A673 (cell line): ENCODE measurements at regions not wholly inside any gene's neighbourhood (a gene's known extent, or its start where the extent isn't known, plus 50 kb on each side); places are given as distances from the start of the nearest gene placed in this dataset.

Experiments
- EZH2 ChIP-seq: fragments of 200-600 bp; sonication (generic); IDR thresholded peaks from 2 replicates; pipeline ENCODE4 v1.6.1; 2017; ENCODE audit warnings: borderline replicate concordance, low read depth, mild to moderate bottlenecking, mixed read lengths, antibody characterized with exemption, low read length; ENCODE audit not compliant: poor library complexity, severe bottlenecking
- TF ChIP-seq, protein P1 (sequence below): fragments of 300-800, 200-600 bp; sonication (generic); conservative IDR thresholded peaks from 2 replicates; pipeline ENCODE4 v1.5.1; 2017; ENCODE audit warnings: low read depth, mild to moderate bottlenecking, antibody characterized with exemption, low read length, moderate library complexity, mixed read lengths

DNA sequence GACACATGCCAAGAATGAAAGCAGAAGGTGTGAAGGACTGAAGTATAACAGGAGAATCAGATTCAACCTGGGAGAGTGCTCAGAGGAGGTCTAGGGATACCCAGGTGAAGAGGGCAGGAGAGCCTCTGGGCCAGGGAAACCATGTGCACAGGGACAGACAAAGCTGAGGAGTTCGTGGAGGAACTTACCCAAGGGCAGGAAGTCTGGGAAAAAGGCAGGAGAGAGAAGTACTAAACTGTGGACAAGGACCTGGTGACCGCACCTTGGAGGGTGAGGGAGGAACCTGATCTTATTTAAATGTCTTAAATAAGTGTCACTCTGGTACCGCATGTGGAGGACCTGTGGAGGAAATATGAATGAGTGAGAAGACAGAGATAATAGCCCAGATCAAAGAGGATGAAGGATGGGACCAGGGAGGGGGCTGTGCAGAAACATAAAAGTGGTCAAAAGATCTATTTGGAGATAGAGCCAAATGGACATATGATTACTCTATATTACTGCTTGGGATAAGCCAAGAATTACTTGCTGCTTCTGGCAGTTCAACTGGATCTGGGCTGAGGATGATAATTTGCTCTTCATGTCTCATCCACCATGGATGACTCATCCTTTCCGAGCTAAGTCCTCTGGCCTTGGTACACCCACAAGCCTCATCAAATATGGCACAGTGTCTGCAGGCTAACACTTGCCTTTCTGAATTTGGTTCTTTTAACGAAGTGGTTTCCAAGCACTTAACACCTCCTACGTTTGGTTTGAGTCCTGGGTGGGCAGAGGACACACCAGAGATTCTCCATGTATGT, 116.9 kb upstream of the NMNAT3 start:
- no peak for TF ChIP-seq EZH2
- TF ChIP-seq, protein P1, sequence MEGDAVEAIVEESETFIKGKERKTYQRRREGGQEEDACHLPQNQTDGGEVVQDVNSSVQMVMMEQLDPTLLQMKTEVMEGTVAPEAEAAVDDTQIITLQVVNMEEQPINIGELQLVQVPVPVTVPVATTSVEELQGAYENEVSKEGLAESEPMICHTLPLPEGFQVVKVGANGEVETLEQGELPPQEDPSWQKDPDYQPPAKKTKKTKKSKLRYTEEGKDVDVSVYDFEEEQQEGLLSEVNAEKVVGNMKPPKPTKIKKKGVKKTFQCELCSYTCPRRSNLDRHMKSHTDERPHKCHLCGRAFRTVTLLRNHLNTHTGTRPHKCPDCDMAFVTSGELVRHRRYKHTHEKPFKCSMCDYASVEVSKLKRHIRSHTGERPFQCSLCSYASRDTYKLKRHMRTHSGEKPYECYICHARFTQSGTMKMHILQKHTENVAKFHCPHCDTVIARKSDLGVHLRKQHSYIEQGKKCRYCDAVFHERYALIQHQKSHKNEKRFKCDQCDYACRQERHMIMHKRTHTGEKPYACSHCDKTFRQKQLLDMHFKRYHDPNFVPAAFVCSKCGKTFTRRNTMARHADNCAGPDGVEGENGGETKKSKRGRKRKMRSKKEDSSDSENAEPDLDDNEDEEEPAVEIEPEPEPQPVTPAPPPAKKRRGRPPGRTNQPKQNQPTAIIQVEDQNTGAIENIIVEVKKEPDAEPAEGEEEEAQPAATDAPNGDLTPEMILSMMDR: no peak
